ENCODE measurements at regions not wholly inside any gene's neighbourhood (a gene's known extent, or its start where the extent isn't known, plus 50 kb on each side); places are given as distances from the start of the nearest gene placed in this dataset.

DNA sequence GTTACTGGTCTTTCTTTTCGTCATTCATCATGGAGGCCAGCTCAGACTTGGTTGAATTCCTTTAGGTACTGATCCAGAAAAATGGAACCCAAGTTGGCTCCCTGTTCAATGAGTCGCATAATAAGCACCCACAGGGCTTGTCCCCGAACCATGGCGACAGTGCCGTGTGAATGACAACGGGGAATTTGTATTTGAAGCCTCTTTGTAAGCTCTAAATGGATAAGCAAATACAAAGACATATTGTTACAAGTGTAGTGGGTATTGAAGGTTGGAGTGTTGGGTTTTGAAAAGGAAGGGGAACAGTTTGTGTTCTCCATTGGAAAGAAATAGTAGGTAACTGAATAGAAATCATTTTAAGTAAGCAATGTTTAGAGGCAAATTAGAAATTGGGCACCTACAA is 288.9 kb downstream of the SLC4A3 start:
- Mint-ChIP-seq H3K4me1 (ENCODE audit: low read depth) (no peaks in the 10 kb centered on the region), H3K27ac (no peak overlapping the region), H3K4me3 (no peak overlapping the region), H3K9me3 (no peaks in the 10 kb centered on the region), H3K27me3 (ENCODE audit: low read depth) (no peaks in the 10 kb centered on the region), H3K36me3 (ENCODE audit: low read depth) (no peaks in the 10 kb centered on the region)
- DNase-seq (ENCODE audit: low spot score) = no peak

DNA sequence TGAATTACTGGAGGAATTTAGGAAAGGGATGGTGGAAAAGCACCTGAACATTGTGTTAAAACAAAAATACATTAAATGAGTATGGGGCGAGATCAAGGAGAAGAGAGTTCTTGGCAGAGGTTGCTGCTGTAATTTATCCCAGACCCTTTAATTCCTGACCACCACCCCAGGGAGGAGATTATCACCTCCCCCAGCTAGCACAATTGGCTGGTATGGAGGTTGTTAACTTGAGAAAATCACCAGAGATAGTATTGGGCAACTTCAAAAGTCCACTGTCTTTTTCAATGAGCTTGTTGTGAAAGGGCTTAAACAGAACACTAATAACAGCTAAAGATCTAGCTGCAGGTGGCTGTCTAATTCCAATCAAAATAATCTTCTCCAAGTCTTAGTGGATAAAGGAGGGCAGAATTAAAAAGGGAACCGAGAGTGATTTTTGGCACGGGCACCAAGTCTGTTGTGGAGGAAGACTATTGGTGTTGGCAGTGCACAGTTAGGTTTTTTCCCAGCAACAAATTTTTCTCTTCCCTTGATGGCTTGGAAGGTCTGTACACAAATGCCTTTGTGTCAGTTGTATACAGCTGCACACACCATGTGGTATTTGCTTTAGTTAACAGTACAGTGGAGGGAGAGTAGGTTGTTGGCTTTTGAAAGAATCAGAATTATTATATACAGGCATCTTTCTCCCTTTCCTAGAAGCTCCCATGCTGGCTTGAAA is 289.5 kb downstream of the SLC4A3 start:
- Mint-ChIP-seq H3K27me3 (ENCODE audit: low read depth) (no peaks in the 10 kb centered on the region), H3K27ac (no peak overlapping the region), H3K4me3 (no peak overlapping the region), H3K9me3 (no peaks in the 10 kb centered on the region), H3K36me3 (ENCODE audit: low read depth) (no peaks in the 10 kb centered on the region), H3K4me1 (ENCODE audit: low read depth) (no peaks in the 10 kb centered on the region)
- DNase-seq (ENCODE audit: low spot score) = no peak

DNA sequence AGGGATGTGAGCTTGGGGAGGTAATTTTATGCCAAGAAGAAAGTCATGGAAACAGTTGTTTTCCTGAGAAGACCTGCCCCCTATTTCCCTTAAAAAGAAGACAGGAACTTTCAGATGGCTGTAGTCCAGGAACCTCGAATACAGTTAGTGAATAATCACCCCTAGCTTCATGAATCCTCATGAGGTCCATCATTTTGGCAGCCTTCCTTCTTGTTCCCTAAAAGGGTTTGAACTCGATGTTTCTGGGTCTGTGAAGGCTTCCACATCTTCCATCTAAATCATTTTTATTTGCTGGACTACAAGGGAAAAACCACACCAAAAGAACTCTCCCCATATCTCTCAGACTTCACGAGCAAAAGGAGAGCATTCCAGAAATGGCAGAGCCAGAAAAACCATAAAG is 290.8 kb downstream of the SLC4A3 start:
- no peaks in the 10 kb centered on the region for H3K27me3 Mint-ChIP-seq (ENCODE audit: low read depth)
- H3K27ac Mint-ChIP-seq = no peak overlapping the region
- no peaks in the 10 kb centered on the region for H3K36me3 Mint-ChIP-seq (ENCODE audit: low read depth)
- H3K4me3 Mint-ChIP-seq = no peak overlapping the region
- H3K9me3 Mint-ChIP-seq = no peaks in the 10 kb centered on the region
- no peaks in the 10 kb centered on the region for H3K4me1 Mint-ChIP-seq (ENCODE audit: low read depth)
- no peak for DNase-seq (ENCODE audit: low spot score)

DNA sequence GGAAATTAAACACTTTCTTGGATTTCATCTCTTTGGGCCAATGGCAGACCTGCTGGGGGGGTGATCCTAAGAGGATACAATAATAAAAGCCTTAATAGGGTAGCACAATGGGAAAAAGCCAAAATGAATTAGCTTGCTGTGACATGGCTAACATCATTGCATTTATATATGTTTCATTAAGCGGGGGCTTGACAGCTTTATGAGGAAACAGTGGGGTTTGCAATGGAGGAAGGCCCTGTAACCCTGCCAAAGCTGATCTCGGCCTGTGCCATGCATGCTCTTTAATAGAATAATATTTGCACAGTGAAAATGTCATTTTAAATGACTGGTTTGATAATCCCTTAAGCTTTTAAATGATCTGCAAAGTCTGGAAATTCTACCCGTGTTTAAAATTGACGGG is 291.5 kb downstream of the SLC4A3 start:
- H3K9me3 Mint-ChIP-seq = no peaks in the 10 kb centered on the region
- H3K27me3 Mint-ChIP-seq (ENCODE audit: low read depth) = no peaks in the 10 kb centered on the region
- no peak overlapping the region for H3K4me3 Mint-ChIP-seq
- no peak overlapping the region for H3K27ac Mint-ChIP-seq
- H3K4me1 Mint-ChIP-seq (ENCODE audit: low read depth) = no peaks in the 10 kb centered on the region
- H3K36me3 Mint-ChIP-seq (ENCODE audit: low read depth) = no peaks in the 10 kb centered on the region
- no peak for DNase-seq (ENCODE audit: low spot score)

- H3K9me3 Mint-ChIP-seq = no peaks in the 10 kb centered on the region
- H3K4me1 Mint-ChIP-seq (ENCODE audit: low read depth) = no peaks in the 10 kb centered on the region
- H3K4me3 Mint-ChIP-seq = no peak overlapping the region
These were observed 292.1 kb downstream of the SLC4A3 start for GRCh38 chr2:219919506-219919905.

GRCh38 chr2:219929835-219930234 is 302.4 kb downstream of the SLC4A3 start:
- Mint-ChIP-seq H3K36me3 (ENCODE audit: low read depth) (no peaks in the 10 kb centered on the region), H3K4me1 (ENCODE audit: low read depth) (no peaks in the 10 kb centered on the region), H3K27ac (no peak overlapping the region), H3K4me3 (no peak overlapping the region), H3K9me3 (no peaks in the 10 kb centered on the region), H3K27me3 (ENCODE audit: low read depth) (no peaks in the 10 kb centered on the region)
- no peak for DNase-seq (ENCODE audit: low spot score)

More at GRCh38 chr2:219919506-219919905, 292.1 kb downstream of the SLC4A3 start:
- no peaks in the 10 kb centered on the region for H3K36me3 Mint-ChIP-seq (ENCODE audit: low read depth)
- H3K27me3 Mint-ChIP-seq (ENCODE audit: low read depth) = no peaks in the 10 kb centered on the region
- DNase-seq (ENCODE audit: low spot score) = no peak
- H3K27ac Mint-ChIP-seq = no peak overlapping the region

- no peaks in the 10 kb centered on the region for H3K9me3 Mint-ChIP-seq
- DNase-seq (ENCODE audit: low spot score) = no peak
- H3K27ac Mint-ChIP-seq = no peak overlapping the region
- H3K27me3 Mint-ChIP-seq (ENCODE audit: low read depth) = no peaks in the 10 kb centered on the region
- no peak overlapping the region for H3K4me3 Mint-ChIP-seq
- H3K36me3 Mint-ChIP-seq (ENCODE audit: low read depth) = no peaks in the 10 kb centered on the region
- H3K4me1 Mint-ChIP-seq (ENCODE audit: low read depth) = no peaks in the 10 kb centered on the region
These were observed 312.2 kb downstream of the SLC4A3 start for GRCh38 chr2:219939647-219940046.

- no peak for DNase-seq (ENCODE audit: low spot score)
- no peaks in the 10 kb centered on the region for H3K27me3 Mint-ChIP-seq (ENCODE audit: low read depth)
- H3K4me1 Mint-ChIP-seq (ENCODE audit: low read depth) = no peaks in the 10 kb centered on the region
- no peak overlapping the region for H3K4me3 Mint-ChIP-seq
- H3K27ac Mint-ChIP-seq = no peak overlapping the region
- no peaks in the 10 kb centered on the region for H3K36me3 Mint-ChIP-seq (ENCODE audit: low read depth)
- no peaks in the 10 kb centered on the region for H3K9me3 Mint-ChIP-seq
These were observed 317.4 kb downstream of the SLC4A3 start for GRCh38 chr2:219944866-219945265.

- H3K36me3 Mint-ChIP-seq (ENCODE audit: low read depth) = no peaks in the 10 kb centered on the region
- no peaks in the 10 kb centered on the region for H3K27me3 Mint-ChIP-seq (ENCODE audit: low read depth)
- H3K27ac Mint-ChIP-seq = no peak overlapping the region
- no peaks in the 10 kb centered on the region for H3K9me3 Mint-ChIP-seq
- no peak for DNase-seq (ENCODE audit: low spot score)
- H3K4me1 Mint-ChIP-seq (ENCODE audit: low read depth) = no peaks in the 10 kb centered on the region
- H3K4me3 Mint-ChIP-seq = no peak overlapping the region
These were observed 318.6 kb downstream of the SLC4A3 start for GRCh38 chr2:219946021-219946420.

GRCh38 chr2:219946529-219946928 is 319.1 kb downstream of the SLC4A3 start:
- Mint-ChIP-seq H3K4me1 (ENCODE audit: low read depth) (no peaks in the 10 kb centered on the region), H3K27me3 (ENCODE audit: low read depth) (no peaks in the 10 kb centered on the region), H3K9me3 (no peaks in the 10 kb centered on the region), H3K4me3 (no peak overlapping the region), H3K36me3 (ENCODE audit: low read depth) (no peaks in the 10 kb centered on the region), H3K27ac (no peak overlapping the region)
- no peak for DNase-seq (ENCODE audit: low spot score)

- Mint-ChIP-seq H3K4me1 (ENCODE audit: low read depth) (no peaks in the 10 kb centered on the region), H3K9me3 (no peaks in the 10 kb centered on the region), H3K27me3 (ENCODE audit: low read depth) (no peaks in the 10 kb centered on the region), H3K36me3 (ENCODE audit: low read depth) (no peaks in the 10 kb centered on the region), H3K27ac (no peak overlapping the region), H3K4me3 (no peak overlapping the region)
- no peak for DNase-seq (ENCODE audit: low spot score)
These were observed 320.1 kb downstream of the SLC4A3 start for GRCh38 chr2:219947575-219947974.

DNA sequence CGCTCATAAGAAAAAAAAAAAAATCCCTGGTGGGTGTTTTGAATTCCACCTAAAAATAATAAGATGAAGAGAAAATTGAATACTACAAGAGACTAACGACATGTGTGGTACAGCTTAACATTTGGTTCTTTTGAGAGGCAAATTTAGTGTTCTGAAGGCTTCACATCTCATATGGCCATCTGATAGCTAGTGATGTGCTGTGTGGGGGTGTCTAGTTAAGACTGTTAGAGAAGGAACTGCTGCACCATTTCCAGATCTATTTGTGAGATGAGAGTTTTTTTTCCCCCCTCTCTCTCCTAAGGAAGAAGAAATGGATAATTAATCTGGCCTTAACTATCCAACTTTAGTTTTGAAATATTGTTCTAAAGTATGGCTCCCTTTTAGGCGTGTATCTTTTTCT is 321.6 kb downstream of the SLC4A3 start:
- Mint-ChIP-seq H3K27me3 (ENCODE audit: low read depth) (no peaks in the 10 kb centered on the region), H3K4me1 (ENCODE audit: low read depth) (no peaks in the 10 kb centered on the region), H3K9me3 (no peaks in the 10 kb centered on the region), H3K27ac (no peak overlapping the region), H3K36me3 (ENCODE audit: low read depth) (no peaks in the 10 kb centered on the region), H3K4me3 (no peak overlapping the region)
- no peak for DNase-seq (ENCODE audit: low spot score)

DNA sequence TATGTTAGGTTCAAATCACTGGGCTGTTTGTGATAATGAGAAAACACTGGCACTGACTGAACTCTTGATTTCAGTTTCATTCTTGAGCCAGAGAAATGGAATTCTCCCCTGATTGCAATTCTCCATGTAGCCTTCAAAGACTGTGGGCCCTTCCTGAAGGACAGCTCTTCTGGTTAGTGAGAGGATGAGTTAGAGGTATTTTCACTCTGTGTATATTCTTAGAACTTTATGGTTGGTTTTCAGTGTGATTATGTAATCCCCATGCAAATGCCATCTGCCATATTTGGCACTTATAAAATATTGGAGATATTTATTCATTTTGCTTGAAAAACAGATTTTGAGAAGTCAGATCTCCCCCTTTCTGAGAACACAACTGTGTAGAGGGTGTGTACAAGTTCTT is 323.7 kb downstream of the SLC4A3 start:
- Mint-ChIP-seq H3K36me3 (ENCODE audit: low read depth) (no peaks in the 10 kb centered on the region), H3K27ac (no peak overlapping the region), H3K4me1 (ENCODE audit: low read depth) (no peaks in the 10 kb centered on the region), H3K4me3 (no peak overlapping the region), H3K27me3 (ENCODE audit: low read depth) (no peaks in the 10 kb centered on the region), H3K9me3 (no peaks in the 10 kb centered on the region)
- no peak for DNase-seq (ENCODE audit: low spot score)

GRCh38 chr2:219954331-219954730 is 326.9 kb downstream of the SLC4A3 start:
- Mint-ChIP-seq H3K4me1 (ENCODE audit: low read depth) (no peaks in the 10 kb centered on the region), H3K27ac (no peak overlapping the region), H3K27me3 (ENCODE audit: low read depth) (no peaks in the 10 kb centered on the region), H3K4me3 (no peak overlapping the region), H3K36me3 (ENCODE audit: low read depth) (no peaks in the 10 kb centered on the region), H3K9me3 (no peaks in the 10 kb centered on the region)
- DNase-seq (ENCODE audit: low spot score) = no peak

DNA sequence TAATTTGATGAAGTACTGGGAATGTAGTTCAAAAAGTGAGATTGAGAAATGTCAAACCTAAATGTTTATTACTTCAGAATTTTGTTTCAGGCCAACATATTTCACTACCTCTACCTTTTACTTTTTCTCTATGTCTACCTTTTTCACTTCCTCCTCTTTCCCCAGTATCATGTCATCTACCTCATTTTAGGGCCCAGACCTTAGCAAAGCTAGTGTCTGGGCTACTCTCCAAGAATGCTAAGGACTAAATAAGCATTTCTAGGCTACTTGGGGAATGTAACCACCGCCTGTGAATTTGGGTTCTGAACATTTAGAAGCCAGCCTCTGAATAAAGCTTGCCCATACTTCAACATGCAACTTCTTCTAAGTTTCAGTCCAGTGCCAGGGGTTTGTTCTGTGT is 330.4 kb downstream of the SLC4A3 start:
- no peaks in the 10 kb centered on the region for H3K27me3 Mint-ChIP-seq (ENCODE audit: low read depth)
- DNase-seq (ENCODE audit: low spot score) = no peak
- no peak overlapping the region for H3K27ac Mint-ChIP-seq
- no peak overlapping the region for H3K4me3 Mint-ChIP-seq
- H3K4me1 Mint-ChIP-seq (ENCODE audit: low read depth) = no peaks in the 10 kb centered on the region
- H3K9me3 Mint-ChIP-seq = no peaks in the 10 kb centered on the region
- H3K36me3 Mint-ChIP-seq (ENCODE audit: low read depth) = no peaks in the 10 kb centered on the region

Measured in T-helper 2 cell treated with Interferon-gamma antibody and Interleukin-4, amounts not matched to agents 5 μg/mL and 100 μg/mL, for 36 hours (primary cell).